ENCODE measurements at regions not wholly inside any gene's neighbourhood (a gene's known extent, or its start where the extent isn't known, plus 50 kb on each side); places are given as distances from the start of the nearest gene placed in this dataset.

DNA sequence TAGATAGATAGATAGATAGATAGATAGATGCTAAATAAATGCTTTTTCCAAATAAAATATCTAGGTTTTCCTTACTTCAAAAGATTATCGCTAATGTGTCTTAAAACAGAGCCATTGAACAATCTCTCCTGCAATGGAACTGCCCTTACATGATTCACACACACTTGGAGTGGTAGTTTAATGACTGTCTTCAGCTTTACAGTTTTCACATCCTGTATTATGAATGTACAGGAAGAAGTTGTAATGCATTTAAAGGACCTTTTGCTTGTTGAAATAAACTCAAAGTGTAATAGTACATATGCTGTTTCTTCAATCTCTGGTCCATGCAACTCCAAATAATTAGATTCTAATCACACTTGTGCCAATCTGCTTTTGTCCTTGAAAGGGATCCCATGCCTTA is 797.6 kb upstream of the CDH2 start:
- Histone ChIP-seq H3K4me2 (no peak overlapping the region), H3K36me3 (replicated peaks; ENCODE audit: insufficient read depth, low read depth) (no peaks in the 10 kb centered on the region), H3K4me3 (no peak overlapping the region), H3K27ac (no peak overlapping the region), H3K4me1 (ENCODE audit: insufficient read depth) (no peaks in the 10 kb centered on the region), H3K9me3 (ENCODE audit: low read depth) (no peaks in the 10 kb centered on the region), H3K79me2 (no peaks in the 10 kb centered on the region), H2AFZ (no peak overlapping the region), H3K9me2 (replicated peaks; ENCODE audit: insufficient read depth) (no peaks in the 10 kb centered on the region), H3K27me3 (no peaks in the 10 kb centered on the region), H4K20me1 (ENCODE audit: insufficient read depth, poor library complexity, severe bottlenecking) (no peaks in the 10 kb centered on the region)
- WGBS (ENCODE audit: low lambda C conversion rate, missing lambda C conversion rate): 97% methylated on average over 1 of the region's 1 CpG
- no peak for TF ChIP-seq EZH2phosphoT487 (IDR thresholded peaks at IDR 0.05; ENCODE audit: low read depth, severe bottlenecking, unreplicated experiment)
- TF ChIP-seq EZH2 (IDR thresholded peaks at IDR 0.05; ENCODE audit: borderline replicate concordance): no peak
- TF ChIP-seq, protein P1, sequence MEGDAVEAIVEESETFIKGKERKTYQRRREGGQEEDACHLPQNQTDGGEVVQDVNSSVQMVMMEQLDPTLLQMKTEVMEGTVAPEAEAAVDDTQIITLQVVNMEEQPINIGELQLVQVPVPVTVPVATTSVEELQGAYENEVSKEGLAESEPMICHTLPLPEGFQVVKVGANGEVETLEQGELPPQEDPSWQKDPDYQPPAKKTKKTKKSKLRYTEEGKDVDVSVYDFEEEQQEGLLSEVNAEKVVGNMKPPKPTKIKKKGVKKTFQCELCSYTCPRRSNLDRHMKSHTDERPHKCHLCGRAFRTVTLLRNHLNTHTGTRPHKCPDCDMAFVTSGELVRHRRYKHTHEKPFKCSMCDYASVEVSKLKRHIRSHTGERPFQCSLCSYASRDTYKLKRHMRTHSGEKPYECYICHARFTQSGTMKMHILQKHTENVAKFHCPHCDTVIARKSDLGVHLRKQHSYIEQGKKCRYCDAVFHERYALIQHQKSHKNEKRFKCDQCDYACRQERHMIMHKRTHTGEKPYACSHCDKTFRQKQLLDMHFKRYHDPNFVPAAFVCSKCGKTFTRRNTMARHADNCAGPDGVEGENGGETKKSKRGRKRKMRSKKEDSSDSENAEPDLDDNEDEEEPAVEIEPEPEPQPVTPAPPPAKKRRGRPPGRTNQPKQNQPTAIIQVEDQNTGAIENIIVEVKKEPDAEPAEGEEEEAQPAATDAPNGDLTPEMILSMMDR (IDR thresholded peaks at IDR 0.05; ENCODE audit: poor library complexity): no peak
- no peak for DNase-seq (ENCODE audit: low spot score)

DNA sequence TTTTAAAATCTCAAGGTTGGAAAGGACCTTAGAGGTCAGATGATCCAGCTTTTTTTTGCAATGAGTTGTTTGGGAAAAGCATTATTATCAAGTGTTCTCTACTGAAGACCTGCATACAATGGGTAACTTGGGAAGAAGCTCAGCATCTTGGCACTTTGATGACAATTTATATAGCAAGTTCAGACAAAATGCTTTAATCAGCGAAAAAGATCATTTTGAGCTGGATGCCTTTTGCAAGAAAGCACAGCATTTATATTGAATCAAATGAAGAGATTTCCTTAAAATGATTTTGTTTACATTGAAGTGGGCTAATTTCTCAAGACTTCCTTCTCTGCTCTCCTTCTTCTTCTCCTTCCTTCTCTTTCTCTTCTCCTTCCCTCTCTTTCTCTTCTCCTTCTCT is 796.4 kb upstream of the CDH2 start:
- Histone ChIP-seq H3K27ac (no peak overlapping the region), H3K27me3 (no peaks in the 10 kb centered on the region), H2AFZ (no peak overlapping the region), H3K9me3 (ENCODE audit: low read depth) (no peaks in the 10 kb centered on the region), H3K4me2 (no peak overlapping the region), H3K36me3 (replicated peaks; ENCODE audit: insufficient read depth, low read depth) (no peaks in the 10 kb centered on the region), H3K4me1 (ENCODE audit: insufficient read depth) (no peaks in the 10 kb centered on the region), H4K20me1 (ENCODE audit: insufficient read depth, poor library complexity, severe bottlenecking) (no peaks in the 10 kb centered on the region), H3K9me2 (replicated peaks; ENCODE audit: insufficient read depth) (no peaks in the 10 kb centered on the region), H3K79me2 (no peaks in the 10 kb centered on the region), H3K4me3 (no peak overlapping the region)
- DNase-seq (ENCODE audit: low spot score): no peak
- TF ChIP-seq EZH2phosphoT487 (IDR thresholded peaks at IDR 0.05; ENCODE audit: low read depth, severe bottlenecking, unreplicated experiment): no peak
- no peak for TF ChIP-seq EZH2 (IDR thresholded peaks at IDR 0.05; ENCODE audit: borderline replicate concordance)
- TF ChIP-seq, protein P1 (IDR thresholded peaks at IDR 0.05; ENCODE audit: poor library complexity): no peak
- 93% methylated on average over 1 of the region's 1 CpG for WGBS (ENCODE audit: low lambda C conversion rate, missing lambda C conversion rate)

DNA sequence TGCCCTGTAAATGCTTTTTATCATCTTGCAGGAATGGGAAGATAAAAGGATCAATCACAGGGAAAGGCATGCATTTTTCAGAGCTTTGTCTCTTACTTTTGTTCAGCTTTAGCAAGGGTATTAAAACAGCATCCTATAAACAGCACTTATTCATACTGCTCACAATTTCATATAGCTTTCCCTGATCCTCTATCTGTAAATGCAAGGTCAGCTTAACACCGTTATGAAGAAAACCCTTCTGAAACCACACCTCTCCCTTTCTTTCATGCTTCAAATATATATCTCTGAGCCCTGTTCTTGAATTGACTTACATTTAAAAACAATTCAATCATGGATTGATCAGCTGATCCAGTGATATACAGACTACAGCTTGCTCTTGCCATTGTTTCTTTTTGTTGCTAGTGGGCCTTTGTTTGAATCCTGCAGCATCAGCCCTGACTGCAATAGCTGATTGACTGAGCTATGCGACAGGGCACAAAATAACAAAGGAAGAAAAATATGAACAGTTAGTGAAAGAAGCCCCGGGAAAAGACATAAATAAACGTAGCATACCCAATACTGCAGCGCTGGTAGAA is 795.5 kb upstream of the CDH2 start:
- H3K4me3 ChIP-seq: no peak overlapping the region
- no peaks in the 10 kb centered on the region for H3K36me3 ChIP-seq (replicated peaks; ENCODE audit: insufficient read depth, low read depth)
- no peaks in the 10 kb centered on the region for H3K9me3 ChIP-seq (ENCODE audit: low read depth)
- H3K4me2 ChIP-seq: no peak overlapping the region
- no peaks in the 10 kb centered on the region for H3K27me3 ChIP-seq
- no peaks in the 10 kb centered on the region for H3K4me1 ChIP-seq (ENCODE audit: insufficient read depth)
- no peak overlapping the region for H3K27ac ChIP-seq
- no peaks in the 10 kb centered on the region for H3K9me2 ChIP-seq (replicated peaks; ENCODE audit: insufficient read depth)
- TF ChIP-seq EZH2phosphoT487 (IDR thresholded peaks at IDR 0.05; ENCODE audit: low read depth, severe bottlenecking, unreplicated experiment) (no peak), EZH2 (IDR thresholded peaks at IDR 0.05; ENCODE audit: borderline replicate concordance) (no peak)
- TF ChIP-seq, protein P1 (IDR thresholded peaks at IDR 0.05; ENCODE audit: poor library complexity): no peak
- H4K20me1 ChIP-seq (ENCODE audit: insufficient read depth, poor library complexity, severe bottlenecking): no peaks in the 10 kb centered on the region
- 81% methylated on average over 5 of the region's 5 CpGs for WGBS (ENCODE audit: low lambda C conversion rate, missing lambda C conversion rate)
- H3K79me2 ChIP-seq: no peaks in the 10 kb centered on the region
- H2AFZ ChIP-seq: no peak overlapping the region
- DNase-seq (ENCODE audit: low spot score): no peak

DNA sequence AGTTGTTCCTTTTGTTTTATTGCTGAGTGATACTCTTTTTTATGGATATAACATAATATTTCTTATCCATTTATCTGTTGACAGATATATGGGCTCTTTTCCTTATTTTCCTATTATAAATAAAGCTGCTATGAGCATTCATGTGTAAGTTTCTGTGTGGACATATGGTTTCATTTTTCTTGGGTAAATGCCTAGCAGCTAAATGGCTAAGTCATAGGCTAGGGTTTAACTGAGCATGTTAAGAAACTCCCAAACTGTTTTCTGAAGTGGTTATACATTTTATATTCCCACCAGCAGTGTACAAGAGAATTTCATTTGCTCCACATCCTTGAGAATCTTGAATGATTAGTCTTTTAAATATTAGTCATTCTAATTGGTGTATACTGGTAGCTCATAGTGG is 786.6 kb upstream of the CDH2 start:
- Histone ChIP-seq H3K4me1 (ENCODE audit: insufficient read depth) (no peaks in the 10 kb centered on the region), H2AFZ (no peak overlapping the region), H3K9me3 (ENCODE audit: low read depth) (no peaks in the 10 kb centered on the region), H3K79me2 (no peaks in the 10 kb centered on the region), H3K27me3 (no peaks in the 10 kb centered on the region), H3K4me3 (no peak overlapping the region), H3K36me3 (replicated peaks; ENCODE audit: insufficient read depth, low read depth) (no peaks in the 10 kb centered on the region), H4K20me1 (ENCODE audit: insufficient read depth, poor library complexity, severe bottlenecking) (no peaks in the 10 kb centered on the region), H3K4me2 (no peak overlapping the region), H3K9me2 (replicated peaks; ENCODE audit: insufficient read depth) (no peaks in the 10 kb centered on the region), H3K27ac (no peak overlapping the region)
- TF ChIP-seq, protein P1 (IDR thresholded peaks at IDR 0.05; ENCODE audit: poor library complexity): no peak
- TF ChIP-seq EZH2phosphoT487 (IDR thresholded peaks at IDR 0.05; ENCODE audit: low read depth, severe bottlenecking, unreplicated experiment): no peak
- TF ChIP-seq EZH2 (IDR thresholded peaks at IDR 0.05; ENCODE audit: borderline replicate concordance): no peak
- DNase-seq (ENCODE audit: low spot score): no peak

Measured in hepatocyte (in vitro differentiated cells).